ENCODE measurements at regions not wholly inside any gene's neighbourhood (a gene's known extent, or its start where the extent isn't known, plus 50 kb on each side); places are given as distances from the start of the nearest gene placed in this dataset.

- Histone ChIP-seq H3K27ac (ENCODE audit: extremely low read depth, low read depth, low read length) (no peak overlapping the region), H3K9me3 (ENCODE audit: control insufficient read depth, insufficient read depth, low read depth, low read length) (no peaks in the 10 kb centered on the region), H3K4me3 (ENCODE audit: low read depth, low read length) (no peak overlapping the region), H3K4me1 (ENCODE audit: control insufficient read depth, insufficient read depth, low read length) (no peaks in the 10 kb centered on the region), H3K36me3 (ENCODE audit: control insufficient read depth in 2 of 2, insufficient read depth in 1 of 2, low read length in 2 of 2) (no peaks in the 10 kb centered on the region)
- TF ChIP-seq, protein P1, sequence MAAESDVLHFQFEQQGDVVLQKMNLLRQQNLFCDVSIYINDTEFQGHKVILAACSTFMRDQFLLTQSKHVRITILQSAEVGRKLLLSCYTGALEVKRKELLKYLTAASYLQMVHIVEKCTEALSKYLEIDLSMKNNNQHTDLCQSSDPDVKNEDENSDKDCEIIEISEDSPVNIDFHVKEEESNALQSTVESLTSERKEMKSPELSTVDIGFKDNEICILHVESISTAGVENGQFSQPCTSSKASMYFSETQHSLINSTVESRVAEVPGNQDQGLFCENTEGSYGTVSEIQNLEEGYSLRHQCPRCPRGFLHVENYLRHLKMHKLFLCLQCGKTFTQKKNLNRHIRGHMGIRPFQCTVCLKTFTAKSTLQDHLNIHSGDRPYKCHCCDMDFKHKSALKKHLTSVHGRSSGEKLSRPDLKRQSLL (tag by site-specific recombination; IDR thresholded peaks at IDR 0.05) = no peak
- TF ChIP-seq ZNF19 (tag by site-specific recombination; IDR thresholded peaks at IDR 0.05; ENCODE audit: low read depth) = no peak
- TF ChIP-seq GLIS2 (tag by site-specific recombination; IDR thresholded peaks at IDR 0.05) = no peak
- no peak for TF ChIP-seq HOXD13 (CRISPR knock-in tag; IDR thresholded peaks at IDR 0.05; ENCODE audit: borderline replicate concordance)
- no peak for TF ChIP-seq ZNF37A (tag by site-specific recombination; IDR thresholded peaks at IDR 0.05)
- no peak for TF ChIP-seq ZNF501 (tag by site-specific recombination; IDR thresholded peaks at IDR 0.05)
- TF ChIP-seq INSM2 (tag by site-specific recombination; IDR thresholded peaks at IDR 0.05) = no peak
- TF ChIP-seq ZNF830 (tag by site-specific recombination; IDR thresholded peaks at IDR 0.05; ENCODE audit: low read depth) = no peak
- no peak for TF ChIP-seq ZNF10 (tag by site-specific recombination; IDR thresholded peaks at IDR 0.05)
- no peak for TF ChIP-seq ZNF776 (tag by site-specific recombination; IDR thresholded peaks at IDR 0.05; ENCODE audit: borderline replicate concordance)
- TF ChIP-seq ZNF610 (tag by site-specific recombination; IDR thresholded peaks at IDR 0.05; ENCODE audit: borderline replicate concordance) = no peak
- no peak for TF ChIP-seq ZNF544 (tag by site-specific recombination; IDR thresholded peaks at IDR 0.05)
- no peak for TF ChIP-seq ZNF114 (tag by site-specific recombination; IDR thresholded peaks at IDR 0.05)
- TF ChIP-seq, protein P2, sequence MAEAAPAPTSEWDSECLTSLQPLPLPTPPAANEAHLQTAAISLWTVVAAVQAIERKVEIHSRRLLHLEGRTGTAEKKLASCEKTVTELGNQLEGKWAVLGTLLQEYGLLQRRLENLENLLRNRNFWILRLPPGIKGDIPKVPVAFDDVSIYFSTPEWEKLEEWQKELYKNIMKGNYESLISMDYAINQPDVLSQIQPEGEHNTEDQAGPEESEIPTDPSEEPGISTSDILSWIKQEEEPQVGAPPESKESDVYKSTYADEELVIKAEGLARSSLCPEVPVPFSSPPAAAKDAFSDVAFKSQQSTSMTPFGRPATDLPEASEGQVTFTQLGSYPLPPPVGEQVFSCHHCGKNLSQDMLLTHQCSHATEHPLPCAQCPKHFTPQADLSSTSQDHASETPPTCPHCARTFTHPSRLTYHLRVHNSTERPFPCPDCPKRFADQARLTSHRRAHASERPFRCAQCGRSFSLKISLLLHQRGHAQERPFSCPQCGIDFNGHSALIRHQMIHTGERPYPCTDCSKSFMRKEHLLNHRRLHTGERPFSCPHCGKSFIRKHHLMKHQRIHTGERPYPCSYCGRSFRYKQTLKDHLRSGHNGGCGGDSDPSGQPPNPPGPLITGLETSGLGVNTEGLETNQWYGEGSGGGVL (tag by site-specific recombination; IDR thresholded peaks at IDR 0.05) = no peak
- no peak for TF ChIP-seq ZNF785 (tag by site-specific recombination; IDR thresholded peaks at IDR 0.05)
- TF ChIP-seq ZSCAN30 (tag by site-specific recombination; IDR thresholded peaks at IDR 0.05) = no peak
- TF ChIP-seq ZNF529 (tag by site-specific recombination; IDR thresholded peaks at IDR 0.05; ENCODE audit: insufficient replicate concordance) = no peak
- no peak for TF ChIP-seq ZNF354C (tag by site-specific recombination; IDR thresholded peaks at IDR 0.05; ENCODE audit: borderline replicate concordance, low read depth)
- POLR2A ChIA-PET = no interaction called here
- CTCF ChIA-PET = interaction anchor here (0.7 to 1.1 kb wide), 2 partner anchors 35 to 287 kb away, joined by 3 to 5 read pairs; no protein-coding TSS in a partner anchor
Observed at GRCh38 chr20:10125757-10126156, 91.0 kb downstream of the ANKEF1 start.

GRCh38 chr20:10129749-10130148, 88.9 kb upstream of the SNAP25 start:
- ChIA-PET POLR2A (no interaction called here), CTCF (no interaction called here)
- TF ChIP-seq GLI4 (tag by site-specific recombination; IDR thresholded peaks at IDR 0.05) (no peak), ZNF19 (tag by site-specific recombination; IDR thresholded peaks at IDR 0.05; ENCODE audit: low read depth) (no peak), ZBTB49 (tag by site-specific recombination; IDR thresholded peaks at IDR 0.05; ENCODE audit: low read depth) (no peak), ZNF169 (tag by site-specific recombination; IDR thresholded peaks at IDR 0.05) (no peak), GLIS2 (tag by site-specific recombination; IDR thresholded peaks at IDR 0.05) (no peak), ZNF23 (tag by site-specific recombination; IDR thresholded peaks at IDR 0.05; ENCODE audit: borderline replicate concordance) (no peak), ZNF561 (tag by site-specific recombination; IDR thresholded peaks at IDR 0.05; ENCODE audit: borderline replicate concordance) (no peak), ZNF610 (tag by site-specific recombination; IDR thresholded peaks at IDR 0.05; ENCODE audit: borderline replicate concordance) (no peak), ZIC2 (tag by site-specific recombination; IDR thresholded peaks at IDR 0.05) (no peak), ZNF114 (tag by site-specific recombination; IDR thresholded peaks at IDR 0.05) (no peak)
- Histone ChIP-seq H3K4me3 (ENCODE audit: low read depth, low read length) (no peak overlapping the region), H3K4me1 (ENCODE audit: control insufficient read depth, insufficient read depth, low read length) (no peaks in the 10 kb centered on the region; the same call in 1 of the 2 replicates), H3K27ac (ENCODE audit: extremely low read depth, low read depth, low read length) (no peak overlapping the region), H3K36me3 (ENCODE audit: control insufficient read depth in 2 of 2, insufficient read depth in 1 of 2, low read length in 2 of 2) (no peaks in the 10 kb centered on the region), H3K9me3 (ENCODE audit: control insufficient read depth, insufficient read depth, low read depth, low read length) (no peaks in the 10 kb centered on the region)

Data from HEK293 (cell line).